ENCODE measurements at regions not wholly inside any gene's neighbourhood (a gene's known extent, or its start where the extent isn't known, plus 50 kb on each side); places are given as distances from the start of the nearest gene placed in this dataset.
"Not testable (repeated sequence)": the region's sequence is repeated elsewhere in the genome, so short reads cannot be mapped to it uniquely, and the experiment has no call there.

DNA sequence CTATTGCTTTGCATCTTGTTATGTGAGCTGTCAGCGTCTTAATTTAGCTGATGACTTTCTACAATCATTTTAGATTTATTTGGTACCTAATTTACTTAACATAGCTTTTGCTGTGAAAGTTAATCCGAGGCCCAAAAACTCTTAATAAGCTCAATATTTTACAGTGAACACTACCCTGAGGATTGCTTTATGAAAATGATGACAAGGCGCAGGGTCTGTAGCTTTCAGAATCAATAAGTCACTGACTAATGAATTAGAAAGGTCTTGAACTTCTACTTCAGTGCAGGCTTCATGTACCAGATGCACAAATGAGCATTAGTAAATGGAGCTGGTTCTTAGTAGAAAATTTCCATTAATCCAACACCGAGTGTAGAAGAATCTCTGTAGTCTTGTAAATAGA, 81.4 kb upstream of the ZNF366 start:
- TF ChIP-seq EP300 (IDR thresholded peaks at IDR 0.05), result no peak
- no peak for TF ChIP-seq POLR2AphosphoS5 (IDR thresholded peaks at IDR 0.05)
- TF ChIP-seq, protein P1, sequence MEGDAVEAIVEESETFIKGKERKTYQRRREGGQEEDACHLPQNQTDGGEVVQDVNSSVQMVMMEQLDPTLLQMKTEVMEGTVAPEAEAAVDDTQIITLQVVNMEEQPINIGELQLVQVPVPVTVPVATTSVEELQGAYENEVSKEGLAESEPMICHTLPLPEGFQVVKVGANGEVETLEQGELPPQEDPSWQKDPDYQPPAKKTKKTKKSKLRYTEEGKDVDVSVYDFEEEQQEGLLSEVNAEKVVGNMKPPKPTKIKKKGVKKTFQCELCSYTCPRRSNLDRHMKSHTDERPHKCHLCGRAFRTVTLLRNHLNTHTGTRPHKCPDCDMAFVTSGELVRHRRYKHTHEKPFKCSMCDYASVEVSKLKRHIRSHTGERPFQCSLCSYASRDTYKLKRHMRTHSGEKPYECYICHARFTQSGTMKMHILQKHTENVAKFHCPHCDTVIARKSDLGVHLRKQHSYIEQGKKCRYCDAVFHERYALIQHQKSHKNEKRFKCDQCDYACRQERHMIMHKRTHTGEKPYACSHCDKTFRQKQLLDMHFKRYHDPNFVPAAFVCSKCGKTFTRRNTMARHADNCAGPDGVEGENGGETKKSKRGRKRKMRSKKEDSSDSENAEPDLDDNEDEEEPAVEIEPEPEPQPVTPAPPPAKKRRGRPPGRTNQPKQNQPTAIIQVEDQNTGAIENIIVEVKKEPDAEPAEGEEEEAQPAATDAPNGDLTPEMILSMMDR (IDR thresholded peaks at IDR 0.05), result no peak
- TF ChIP-seq POLR2A (IDR thresholded peaks at IDR 0.05), result no peak
- no peaks in the 10 kb centered on the region for H3K4me1 ChIP-seq
- H3K4me3 ChIP-seq, result no peak overlapping the region
- no peaks in the 10 kb centered on the region for H3K27me3 ChIP-seq
- ATAC-seq, result no peak
- no peaks in the 10 kb centered on the region for H3K36me3 ChIP-seq
- WGBS, 2 donors (ENCODE audit: low coverage in 1 of 2), result 97 to 100% methylated on average over 4 of the region's 4 CpGs
- H3K9me3 ChIP-seq, result no peaks in the 10 kb centered on the region
- no peak overlapping the region for H3K27ac ChIP-seq

DNA sequence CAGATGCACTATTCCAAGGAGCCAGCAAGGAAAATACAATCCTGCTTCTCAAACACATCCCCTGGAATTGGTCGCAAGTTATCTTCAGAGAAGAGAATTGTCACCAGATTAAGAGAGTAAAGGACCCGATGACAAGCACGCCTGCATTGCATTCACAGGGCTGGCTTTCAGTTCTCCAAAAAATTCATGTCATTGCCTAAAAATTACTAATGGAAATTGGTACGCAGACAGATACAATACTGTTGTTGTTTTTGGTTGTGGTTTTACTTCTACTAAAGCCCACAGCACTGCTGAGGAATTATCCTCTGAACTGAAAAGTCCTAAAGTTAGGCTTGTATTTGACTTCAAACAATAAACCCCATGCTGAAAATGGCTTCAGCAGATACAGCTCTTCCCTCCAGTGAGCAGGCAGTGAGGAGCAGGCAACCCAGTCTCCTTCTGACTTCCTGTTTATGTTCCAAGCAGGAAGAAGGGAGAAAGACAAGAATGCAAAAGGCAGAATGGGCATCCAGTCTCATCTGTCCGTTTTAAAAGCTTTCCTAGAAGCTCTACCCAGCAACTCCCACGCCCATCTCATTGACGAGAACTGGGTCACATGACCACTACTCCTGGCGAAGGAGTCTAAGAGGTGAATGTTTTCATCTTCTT, 80.6 kb upstream of the ZNF366 start:
- no peak for ATAC-seq
- 59 to 83% methylated on average over 5 to 7 of the region's 8 CpGs for WGBS, 2 donors (ENCODE audit: low coverage in 1 of 2)

DNA sequence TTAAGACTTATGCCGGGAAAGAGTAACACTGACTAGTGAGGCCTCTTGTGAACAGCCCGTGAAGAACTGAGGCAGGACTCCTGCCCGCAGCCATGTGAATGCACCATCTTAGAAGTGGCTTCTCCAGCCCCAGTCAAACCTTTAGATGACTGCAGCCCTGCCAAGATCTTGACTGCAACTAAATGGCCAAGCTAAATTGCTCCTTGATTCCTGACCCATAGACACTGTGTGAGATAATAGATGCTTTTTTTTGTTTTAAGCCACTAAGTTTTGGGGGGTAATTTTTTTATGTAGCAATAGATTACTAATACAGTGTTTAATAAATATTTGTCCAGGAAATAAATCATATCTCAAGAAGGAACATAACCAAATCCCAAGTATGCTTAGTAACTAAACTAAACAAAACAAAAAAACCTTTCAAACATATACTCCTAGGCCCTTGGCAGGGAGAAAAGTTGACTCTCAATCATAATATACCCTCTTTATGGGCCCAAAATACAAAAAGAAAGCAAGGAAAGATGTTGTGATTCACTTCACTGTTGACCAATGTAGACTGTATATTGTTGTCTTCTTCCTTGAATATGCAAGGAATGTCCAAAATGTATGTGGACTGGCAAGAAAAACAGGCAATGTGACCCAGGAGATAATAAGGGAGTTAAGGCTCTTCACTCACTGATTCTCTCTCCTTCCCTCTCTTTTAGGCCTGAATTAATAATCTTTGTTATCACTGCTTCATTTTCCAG, 79.7 kb upstream of the ZNF366 start:
- Histone ChIP-seq H3K36me3 (no peaks in the 10 kb centered on the region), H3K4me3 (no peak overlapping the region), H3K4me1 (no peaks in the 10 kb centered on the region), H3K9me3 (no peaks in the 10 kb centered on the region), H3K27ac (no peak overlapping the region), H3K27me3 (no peaks in the 10 kb centered on the region)
- WGBS, 2 donors (ENCODE audit: low coverage in 1 of 2), result 90 to 100% methylated on average over 2 to 3 of the region's 3 CpGs
- no peak for ATAC-seq
- TF ChIP-seq POLR2A (IDR thresholded peaks at IDR 0.05) (no peak), POLR2AphosphoS5 (IDR thresholded peaks at IDR 0.05) (no peak)
- TF ChIP-seq, protein P1 (IDR thresholded peaks at IDR 0.05), result no peak

More for the DNA sequence above, 80.6 kb upstream of the ZNF366 start:
- Histone ChIP-seq H3K36me3 (no peaks in the 10 kb centered on the region), H3K27ac (no peak overlapping the region), H3K27me3 (no peaks in the 10 kb centered on the region), H3K4me3 (no peak overlapping the region), H3K9me3 (no peaks in the 10 kb centered on the region), H3K4me1 (no peaks in the 10 kb centered on the region)
- TF ChIP-seq, protein P1 (IDR thresholded peaks at IDR 0.05), result no peak
- no peak for TF ChIP-seq POLR2AphosphoS5 (IDR thresholded peaks at IDR 0.05)

DNA sequence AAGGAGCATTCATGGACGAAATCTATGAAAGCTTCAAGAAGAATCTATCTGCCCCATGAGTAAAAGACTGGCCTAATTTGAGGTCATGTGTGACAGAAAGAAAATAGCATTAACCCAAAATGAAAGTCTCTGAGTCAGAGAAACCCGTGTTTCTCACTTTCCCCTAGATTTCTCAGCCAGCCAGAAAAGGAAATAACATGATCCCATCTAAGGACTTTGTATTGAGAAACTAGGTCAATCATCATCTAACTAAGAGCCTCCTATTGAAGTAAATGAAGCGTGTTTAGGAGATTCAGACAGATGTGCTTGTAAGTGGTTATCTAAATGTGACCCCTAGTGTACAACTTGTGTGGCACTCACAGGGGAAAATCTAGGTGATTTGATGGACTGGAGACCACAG, 77.3 kb upstream of the ZNF366 start:
- H3K4me3 ChIP-seq, result no peak overlapping the region
- no peaks in the 10 kb centered on the region for H3K4me1 ChIP-seq
- H3K27me3 ChIP-seq, result no peaks in the 10 kb centered on the region
- no peaks in the 10 kb centered on the region for H3K36me3 ChIP-seq
- TF ChIP-seq POLR2A (IDR thresholded peaks at IDR 0.05), result no peak
- ATAC-seq, result no peak
- 63% methylated on average over 2 to 3 of the region's 3 CpGs for WGBS, 2 donors (ENCODE audit: low coverage in 1 of 2)
- H3K27ac ChIP-seq, result no peak overlapping the region
- no peaks in the 10 kb centered on the region for H3K9me3 ChIP-seq

DNA sequence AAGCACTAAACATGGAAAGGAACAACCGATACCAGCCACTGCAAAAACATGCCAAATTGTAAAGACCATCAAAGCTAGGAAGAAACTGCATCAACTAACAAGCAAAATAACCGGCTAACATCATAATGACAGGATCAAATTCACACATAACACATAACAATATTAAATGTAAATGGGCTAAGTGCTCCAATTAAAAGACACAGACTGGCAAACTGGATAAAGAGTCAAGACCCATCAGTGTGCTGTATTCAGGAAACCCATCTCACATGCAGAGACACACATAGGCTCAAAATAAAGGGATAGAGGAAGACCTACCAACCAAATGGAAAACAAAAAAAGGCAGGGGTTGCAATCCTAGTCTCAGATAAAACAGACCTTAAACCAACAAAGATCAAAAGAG, 72.1 kb upstream of the ZNF366 start:
- not testable (repeated sequence) for H3K4me1 ChIP-seq, H3K27ac ChIP-seq, H3K36me3 ChIP-seq, H3K27me3 ChIP-seq, ATAC-seq, H3K4me3 ChIP-seq, H3K9me3 ChIP-seq
- 92 to 100% methylated on average over 1 to 2 of the region's 2 CpGs for WGBS, 2 donors (ENCODE audit: low coverage in 1 of 2)

DNA sequence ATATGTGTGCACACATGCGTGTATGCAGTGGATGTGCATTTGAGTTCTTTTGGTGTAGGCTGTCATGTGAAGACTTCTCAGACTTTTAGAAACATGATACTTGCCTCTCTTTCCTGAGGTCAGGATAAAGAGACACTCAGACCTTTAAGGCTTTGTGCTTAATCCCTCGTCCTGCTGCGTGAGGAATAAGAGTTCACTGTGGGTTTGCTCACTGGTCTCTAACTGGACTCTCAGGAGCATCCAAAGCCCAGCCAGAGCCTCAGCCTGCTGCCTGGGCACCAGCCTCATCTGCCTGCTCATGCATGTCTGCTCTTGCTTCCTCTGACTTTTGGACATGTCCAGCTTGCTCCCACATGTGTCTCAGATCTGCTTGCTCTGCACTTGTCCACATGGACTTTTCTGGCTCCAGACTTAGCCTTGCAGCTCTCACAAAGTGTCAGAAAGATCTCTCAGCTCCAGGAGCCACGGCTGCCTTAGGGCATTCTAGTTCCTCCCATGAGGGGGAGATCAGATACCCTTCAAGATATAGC, 65.1 kb upstream of the ZNF366 start:
- TF ChIP-seq EP300 (IDR thresholded peaks at IDR 0.05), result no peak
- no peak for TF ChIP-seq POLR2A (IDR thresholded peaks at IDR 0.05)
- TF ChIP-seq, protein P1 (IDR thresholded peaks at IDR 0.05), result no peak
- TF ChIP-seq POLR2AphosphoS5 (IDR thresholded peaks at IDR 0.05), result no peak
- Histone ChIP-seq H3K4me3 (no peak overlapping the region), H3K27ac (no peak overlapping the region), H3K36me3 (no peaks in the 10 kb centered on the region), H3K27me3 (no peaks in the 10 kb centered on the region), H3K9me3 (no peaks in the 10 kb centered on the region), H3K4me1 (no peaks in the 10 kb centered on the region)
- no peak for ATAC-seq
- WGBS, 2 donors (ENCODE audit: low coverage in 1 of 2), result 72 to 77% methylated on average over 2 to 4 of the region's 4 CpGs

Data from gastroesophageal sphincter (tissue), 4 donors.